ENCODE measurements at regions not wholly inside any gene's neighbourhood (a gene's known extent, or its start where the extent isn't known, plus 50 kb on each side); places are given as distances from the start of the nearest gene placed in this dataset.
A peak's percentile ranks its signal among the peaks of the same experiment; 100 is the strongest.

DNA sequence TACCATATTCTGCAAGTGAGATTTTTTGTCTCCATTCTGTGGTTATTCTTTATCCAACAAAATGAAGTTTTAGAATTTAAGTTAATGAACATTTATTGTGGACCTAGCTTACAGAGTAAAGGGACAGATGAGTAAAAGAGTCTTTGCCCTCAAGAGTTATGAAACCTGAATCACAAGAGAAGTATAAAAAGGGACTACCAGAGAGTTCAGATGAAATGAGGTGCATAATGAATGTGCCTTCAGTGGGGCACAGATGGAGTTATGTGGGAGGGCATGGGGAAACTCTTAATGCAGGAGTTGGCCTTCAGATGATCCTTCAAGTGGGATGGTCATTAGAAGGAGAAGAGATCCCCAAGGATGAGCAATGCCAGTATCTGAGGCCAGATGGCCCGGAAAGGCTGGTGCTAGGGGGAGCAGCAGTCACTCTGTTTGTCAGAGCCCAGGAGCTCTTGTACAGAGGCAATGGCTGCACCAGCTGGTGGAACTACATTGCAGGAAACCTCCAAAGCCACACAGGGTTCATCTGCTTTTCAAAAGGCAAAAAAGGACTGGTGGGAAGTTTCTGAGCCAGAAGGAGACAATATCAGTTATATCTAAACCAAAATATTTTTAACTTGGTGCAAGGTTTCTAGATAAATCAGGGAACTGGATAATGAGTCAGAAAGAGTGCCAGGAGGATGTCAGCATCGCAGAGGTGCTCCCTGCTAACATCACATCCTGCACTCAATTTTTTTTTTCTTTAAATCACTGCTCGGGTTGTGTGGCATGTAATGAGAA lies 162.0 kb downstream of the KLF6 start:
- Histone ChIP-seq H3K27me3 (ENCODE audit: control insufficient read depth, low read length) (no peaks in the 10 kb centered on the region), H3K9me3 (ENCODE audit: control insufficient read depth, insufficient read depth, low read length) (no peaks in the 10 kb centered on the region; the same call in 1 of the 2 replicates), H3K27ac (ENCODE audit: low read depth, low read length) (peak overlapping the region; percentile 89), H3K36me3 (ENCODE audit: control insufficient read depth, low read length) (no peaks in the 10 kb centered on the region), H3F3A (ENCODE audit: control insufficient read depth, insufficient read depth) (peaks cover 19% of the 10 kb centered on the region), H3K4me1 (ENCODE audit: control insufficient read depth, low read length) (peaks cover 71% of the 10 kb centered on the region), H3K4me3 (ENCODE audit: low read length) (peak overlapping the region; percentile 67), H4K20me1 (ENCODE audit: control insufficient read depth, insufficient read depth, low read depth, low read length) (no peaks in the 10 kb centered on the region), H3K4me2 (ENCODE audit: low read length) (peak overlapping the region; percentile 87), H3K79me2 (ENCODE audit: control insufficient read depth, low read length) (no peaks in the 10 kb centered on the region), H3K9me2 (replicated peaks; ENCODE audit: control insufficient read depth, low read length) (no peaks in the 10 kb centered on the region)
- TF ChIP-seq, protein P1, sequence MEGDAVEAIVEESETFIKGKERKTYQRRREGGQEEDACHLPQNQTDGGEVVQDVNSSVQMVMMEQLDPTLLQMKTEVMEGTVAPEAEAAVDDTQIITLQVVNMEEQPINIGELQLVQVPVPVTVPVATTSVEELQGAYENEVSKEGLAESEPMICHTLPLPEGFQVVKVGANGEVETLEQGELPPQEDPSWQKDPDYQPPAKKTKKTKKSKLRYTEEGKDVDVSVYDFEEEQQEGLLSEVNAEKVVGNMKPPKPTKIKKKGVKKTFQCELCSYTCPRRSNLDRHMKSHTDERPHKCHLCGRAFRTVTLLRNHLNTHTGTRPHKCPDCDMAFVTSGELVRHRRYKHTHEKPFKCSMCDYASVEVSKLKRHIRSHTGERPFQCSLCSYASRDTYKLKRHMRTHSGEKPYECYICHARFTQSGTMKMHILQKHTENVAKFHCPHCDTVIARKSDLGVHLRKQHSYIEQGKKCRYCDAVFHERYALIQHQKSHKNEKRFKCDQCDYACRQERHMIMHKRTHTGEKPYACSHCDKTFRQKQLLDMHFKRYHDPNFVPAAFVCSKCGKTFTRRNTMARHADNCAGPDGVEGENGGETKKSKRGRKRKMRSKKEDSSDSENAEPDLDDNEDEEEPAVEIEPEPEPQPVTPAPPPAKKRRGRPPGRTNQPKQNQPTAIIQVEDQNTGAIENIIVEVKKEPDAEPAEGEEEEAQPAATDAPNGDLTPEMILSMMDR (IDR thresholded peaks at IDR 0.05; ENCODE audit: low read depth, low read length, poor library complexity, severe bottlenecking) = no peak
- no peak for TF ChIP-seq EZH2phosphoT487 (IDR thresholded peaks at IDR 0.05; ENCODE audit: borderline replicate concordance, low read length)

DNA sequence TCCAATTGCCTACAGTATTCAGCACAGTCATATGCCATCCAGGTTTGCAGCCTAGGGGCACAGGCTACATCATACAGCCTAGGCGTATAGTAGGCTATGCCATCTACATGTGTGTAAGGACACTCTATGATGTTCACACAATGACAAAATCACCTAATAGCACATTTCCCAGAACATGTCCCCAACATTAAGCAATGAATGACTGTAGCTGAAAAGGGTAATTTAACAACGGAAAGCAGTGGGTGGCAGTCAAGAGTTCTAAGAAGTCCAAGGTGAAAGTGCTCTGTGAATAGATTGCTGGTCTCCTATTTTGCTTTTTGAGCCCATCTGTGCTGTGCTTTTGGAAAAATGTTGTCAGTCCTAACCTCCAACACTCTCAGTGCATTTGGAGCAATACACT lies 162.6 kb downstream of the KLF6 start:
- peak overlapping the region; percentile 87 for H3K4me2 ChIP-seq (ENCODE audit: low read length)
- H3K27me3 ChIP-seq (ENCODE audit: control insufficient read depth, low read length) = no peaks in the 10 kb centered on the region
- H3K4me3 ChIP-seq (ENCODE audit: low read length) = peak overlapping the region; percentile 67
- no peaks in the 10 kb centered on the region; the same call in 1 of the 2 replicates for H3K9me3 ChIP-seq (ENCODE audit: control insufficient read depth, insufficient read depth, low read length)
- no peaks in the 10 kb centered on the region for H3K79me2 ChIP-seq (ENCODE audit: control insufficient read depth, low read length)
- peaks cover 67% of the 10 kb centered on the region for H3K4me1 ChIP-seq (ENCODE audit: control insufficient read depth, low read length)
- H4K20me1 ChIP-seq (ENCODE audit: control insufficient read depth, insufficient read depth, low read depth, low read length) = no peaks in the 10 kb centered on the region
- TF ChIP-seq, protein P1 (IDR thresholded peaks at IDR 0.05; ENCODE audit: low read depth, low read length, poor library complexity, severe bottlenecking) = peak; percentile 40
- no peak for TF ChIP-seq EZH2phosphoT487 (IDR thresholded peaks at IDR 0.05; ENCODE audit: borderline replicate concordance, low read length)
- peaks cover 19% of the 10 kb centered on the region for H3F3A ChIP-seq (ENCODE audit: control insufficient read depth, insufficient read depth)
- no peaks in the 10 kb centered on the region for H3K9me2 ChIP-seq (replicated peaks; ENCODE audit: control insufficient read depth, low read length)
- peak overlapping the region; percentile 89 for H3K27ac ChIP-seq (ENCODE audit: low read depth, low read length)
- H3K36me3 ChIP-seq (ENCODE audit: control insufficient read depth, low read length) = no peaks in the 10 kb centered on the region

DNA sequence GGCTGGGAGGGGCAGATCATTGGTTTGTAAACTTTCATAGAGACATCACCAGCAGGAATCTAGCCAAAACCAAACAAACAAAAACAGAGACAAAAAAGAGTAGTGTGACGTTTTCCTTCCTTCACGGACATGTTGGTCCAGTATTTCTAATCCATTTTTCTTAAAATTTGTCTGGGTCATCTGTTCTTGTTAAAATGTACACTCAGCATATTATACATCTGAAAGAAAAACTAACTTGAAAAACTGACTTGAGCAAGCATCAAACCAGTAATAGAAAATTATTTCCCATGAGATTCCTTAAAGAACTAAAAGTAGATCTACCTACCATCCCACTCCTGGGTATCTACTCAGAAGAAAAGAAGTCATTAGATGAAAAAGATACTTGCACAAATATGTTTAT lies 164.2 kb downstream of the KLF6 start:
- no peaks in the 10 kb centered on the region for H3K36me3 ChIP-seq (ENCODE audit: control insufficient read depth, low read length)
- no peaks in the 10 kb centered on the region for H3K9me2 ChIP-seq (replicated peaks; ENCODE audit: control insufficient read depth, low read length)
- TF ChIP-seq EZH2phosphoT487 (IDR thresholded peaks at IDR 0.05; ENCODE audit: borderline replicate concordance, low read length) = no peak
- TF ChIP-seq, protein P1 (IDR thresholded peaks at IDR 0.05; ENCODE audit: low read depth, low read length, poor library complexity, severe bottlenecking) = no peak
- peaks cover 51% of the 10 kb centered on the region for H3K4me1 ChIP-seq (ENCODE audit: control insufficient read depth, low read length)
- no peaks in the 10 kb centered on the region for H3K27me3 ChIP-seq (ENCODE audit: control insufficient read depth, low read length)
- H4K20me1 ChIP-seq (ENCODE audit: control insufficient read depth, insufficient read depth, low read depth, low read length) = no peaks in the 10 kb centered on the region
- H3K27ac ChIP-seq (ENCODE audit: low read depth, low read length) = no peak overlapping the region
- no peak overlapping the region for H3K4me2 ChIP-seq (ENCODE audit: low read length)
- H3K79me2 ChIP-seq (ENCODE audit: control insufficient read depth, low read length) = no peaks in the 10 kb centered on the region
- no peaks in the 10 kb centered on the region; the same call in 1 of the 2 replicates for H3K9me3 ChIP-seq (ENCODE audit: control insufficient read depth, insufficient read depth, low read length)
- H3F3A ChIP-seq (ENCODE audit: control insufficient read depth, insufficient read depth) = peaks cover 12% of the 10 kb centered on the region
- H3K4me3 ChIP-seq (ENCODE audit: low read length) = no peak overlapping the region
